Keratinocyte (primary cell): ENCODE measurements at regions not wholly inside any gene's neighbourhood (a gene's known extent, or its start where the extent isn't known, plus 50 kb on each side); places are given as distances from the start of the nearest gene placed in this dataset.

Source experiments
- DNase-seq: peaks from one replicate; pipeline ENCODE4 v3.0.0-alpha.2; 2011; ENCODE audit warnings: low read depth, missing footprints, low spot score
- FAIRE-seq: peaks from 2 replicates; lab custom pipeline; 2011; peaks lifted over from hg19 to GRCh38; lab: Jason Lieb, UNC
- H2AFZ ChIP-seq: 2 replicates; pipeline ENCODE4 v1.6.0; 2012; ENCODE audit warnings: low read length, control low read depth, inconsistent platforms; ENCODE audit not compliant: control insufficient read depth
- H3K27ac ChIP-seq: 2 replicates; pipeline ENCODE4 v1.5.1; 2011; ENCODE audit warnings: low read length; ENCODE audit not compliant: control insufficient read depth, insufficient read depth
- H3K27me3 ChIP-seq: 3 replicates; pipeline ENCODE4 v1.6.0; 2011; ENCODE audit warnings: low read length; ENCODE audit not compliant: control insufficient read depth, insufficient read depth; ENCODE audit errors: extremely low read depth
- H3K36me3 ChIP-seq, 2 experiments: 2 replicates in 1 of 2; 3 replicates in 1 of 2; pipeline ENCODE4 v1.5.1; 2011; ENCODE audit warnings: low read length in 2 of 2, mild to moderate bottlenecking in 1 of 2; ENCODE audit not compliant: control insufficient read depth in 2 of 2, insufficient read depth in 2 of 2; ENCODE audit errors: extremely low read depth in 1 of 2
- H3K4me1 ChIP-seq: 3 replicates; pipeline ENCODE4 v1.5.1; 2011; ENCODE audit warnings: low read length; ENCODE audit not compliant: control insufficient read depth, insufficient read depth; ENCODE audit errors: extremely low read depth
- H3K4me2 ChIP-seq: 3 replicates; pipeline ENCODE4 v1.6.0; 2011; ENCODE audit warnings: low read depth, low read length; ENCODE audit not compliant: control insufficient read depth, insufficient read depth; ENCODE audit errors: extremely low read depth
- H3K4me3 ChIP-seq, 3 experiments: fragments of 200-600 bp in 1 of 3; sonication (generic) in 1 of 3; 2 replicates in 2 of 3; 3 replicates in 1 of 3; pipeline ENCODE4 v1.5.1; 2011 to 2016; ENCODE audit warnings: low read length in 3 of 3, mild to moderate bottlenecking in 3 of 3, control low read depth in 2 of 3, inconsistent platforms in 1 of 3, low read depth in 1 of 3, mixed read lengths in 1 of 3, mixed run types in 1 of 3, moderate library complexity in 1 of 3; ENCODE audit not compliant: control insufficient read depth in 2 of 3, insufficient read depth in 2 of 3; ENCODE audit errors: extremely low read depth in 1 of 3
- H3K79me2 ChIP-seq: 2 replicates; pipeline ENCODE4 v1.6.0; 2012; ENCODE audit warnings: low read length; ENCODE audit not compliant: control insufficient read depth, insufficient read depth
- H3K9ac ChIP-seq: 3 replicates; pipeline ENCODE4 v1.6.0; 2011; ENCODE audit warnings: low read length; ENCODE audit not compliant: control insufficient read depth, insufficient read depth; ENCODE audit errors: extremely low read depth
- H3K9me1 ChIP-seq: 3 replicates; pipeline ENCODE4 v1.6.0; 2011; ENCODE audit warnings: low read length; ENCODE audit not compliant: control insufficient read depth, insufficient read depth; ENCODE audit errors: extremely low read depth
- H3K9me3 ChIP-seq: 2 replicates; pipeline ENCODE4 v1.5.1; 2012; ENCODE audit warnings: low read depth, low read length; ENCODE audit not compliant: control insufficient read depth
- H4K20me1 ChIP-seq: 3 replicates; pipeline ENCODE4 v1.6.0; 2011; ENCODE audit warnings: low read length; ENCODE audit not compliant: control insufficient read depth, insufficient read depth; ENCODE audit errors: extremely low read depth
- EZH2 ChIP-seq: IDR thresholded peaks from one replicate; pipeline ENCODE4 v1.6.1; 2012; ENCODE audit warnings: inconsistent platforms, mild to moderate bottlenecking, low read length, moderate library complexity
- dilution Hi-C: fragments of 300-500 bp; cut with MboI; formaldehyde crosslinking; loops from one replicate; pipeline ENCODE4 v1.7.0; 2020; ENCODE audit warnings: low sequenced_read_pairs; ENCODE audit not compliant: extremely low pct_ligation_motif_present
- TF ChIP-seq, protein P1 (sequence below), 3 experiments: IDR thresholded peaks in 1 of 3; conservative IDR thresholded peaks in 1 of 3; optimal IDR thresholded peaks in 1 of 3; 2 replicates in 2 of 3; 3 replicates in 1 of 3; pipeline versions ENCODE3 to v1.5.1; 2011; ENCODE audit warnings: low read length in 3 of 3, mild to moderate bottlenecking in 3 of 3, moderate library complexity in 2 of 3, control low read depth in 1 of 3, inconsistent platforms in 1 of 3; ENCODE audit not compliant: insufficient read depth in 2 of 3; ENCODE audit errors: extremely low read depth in 1 of 3

DNA sequence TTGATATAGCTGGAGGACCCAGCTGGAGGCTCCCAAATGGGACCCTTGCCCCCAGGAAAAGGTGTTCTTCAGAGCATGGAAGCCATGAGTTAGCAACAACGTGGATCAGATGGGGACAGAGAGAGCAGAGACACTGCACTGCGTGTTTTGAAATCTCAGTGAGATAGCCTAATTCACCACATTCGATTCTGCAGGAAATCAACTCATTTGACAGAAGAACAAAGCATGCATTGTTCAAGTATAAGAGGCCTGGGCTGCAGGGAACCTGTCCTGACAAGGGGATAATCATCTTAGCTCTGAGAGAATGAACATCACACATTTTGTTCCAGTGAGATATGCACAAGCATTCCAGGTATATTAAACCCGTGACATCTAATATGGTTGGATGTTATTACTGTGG lies 450.2 kb downstream of the CDH26 start:
- no peaks in the 10 kb centered on the region for H3K9me3 ChIP-seq
- no peak for FAIRE-seq
- no peaks in the 10 kb centered on the region for H3K27me3 ChIP-seq
- H3K4me1 ChIP-seq: no peaks in the 10 kb centered on the region
- dilution Hi-C loops: no loop called here
- no peak overlapping the region for H3K4me3 ChIP-seq
- H3K36me3 ChIP-seq: no peaks in the 10 kb centered on the region
- H4K20me1 ChIP-seq: no peaks in the 10 kb centered on the region
- no peaks in the 10 kb centered on the region for H3K9me1 ChIP-seq
- no peak for DNase-seq
- no peak overlapping the region for H3K4me2 ChIP-seq
- H2AFZ ChIP-seq: no peak overlapping the region
- H3K27ac ChIP-seq: no peak overlapping the region
- no peak for TF ChIP-seq EZH2
- TF ChIP-seq, protein P1, sequence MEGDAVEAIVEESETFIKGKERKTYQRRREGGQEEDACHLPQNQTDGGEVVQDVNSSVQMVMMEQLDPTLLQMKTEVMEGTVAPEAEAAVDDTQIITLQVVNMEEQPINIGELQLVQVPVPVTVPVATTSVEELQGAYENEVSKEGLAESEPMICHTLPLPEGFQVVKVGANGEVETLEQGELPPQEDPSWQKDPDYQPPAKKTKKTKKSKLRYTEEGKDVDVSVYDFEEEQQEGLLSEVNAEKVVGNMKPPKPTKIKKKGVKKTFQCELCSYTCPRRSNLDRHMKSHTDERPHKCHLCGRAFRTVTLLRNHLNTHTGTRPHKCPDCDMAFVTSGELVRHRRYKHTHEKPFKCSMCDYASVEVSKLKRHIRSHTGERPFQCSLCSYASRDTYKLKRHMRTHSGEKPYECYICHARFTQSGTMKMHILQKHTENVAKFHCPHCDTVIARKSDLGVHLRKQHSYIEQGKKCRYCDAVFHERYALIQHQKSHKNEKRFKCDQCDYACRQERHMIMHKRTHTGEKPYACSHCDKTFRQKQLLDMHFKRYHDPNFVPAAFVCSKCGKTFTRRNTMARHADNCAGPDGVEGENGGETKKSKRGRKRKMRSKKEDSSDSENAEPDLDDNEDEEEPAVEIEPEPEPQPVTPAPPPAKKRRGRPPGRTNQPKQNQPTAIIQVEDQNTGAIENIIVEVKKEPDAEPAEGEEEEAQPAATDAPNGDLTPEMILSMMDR (optimal IDR thresholded peaks at IDR 0.05 in 1 of 3, IDR thresholded peaks at IDR 0.05 in 1 of 3, conservative IDR thresholded peaks at IDR 0.05 in 1 of 3; ENCODE audit: extremely low read depth in 1 of 3, insufficient read depth in 2 of 3, low read length in 3 of 3): no peak
- H3K9ac ChIP-seq: no peak overlapping the region
- H3K79me2 ChIP-seq: no peaks in the 10 kb centered on the region

DNA sequence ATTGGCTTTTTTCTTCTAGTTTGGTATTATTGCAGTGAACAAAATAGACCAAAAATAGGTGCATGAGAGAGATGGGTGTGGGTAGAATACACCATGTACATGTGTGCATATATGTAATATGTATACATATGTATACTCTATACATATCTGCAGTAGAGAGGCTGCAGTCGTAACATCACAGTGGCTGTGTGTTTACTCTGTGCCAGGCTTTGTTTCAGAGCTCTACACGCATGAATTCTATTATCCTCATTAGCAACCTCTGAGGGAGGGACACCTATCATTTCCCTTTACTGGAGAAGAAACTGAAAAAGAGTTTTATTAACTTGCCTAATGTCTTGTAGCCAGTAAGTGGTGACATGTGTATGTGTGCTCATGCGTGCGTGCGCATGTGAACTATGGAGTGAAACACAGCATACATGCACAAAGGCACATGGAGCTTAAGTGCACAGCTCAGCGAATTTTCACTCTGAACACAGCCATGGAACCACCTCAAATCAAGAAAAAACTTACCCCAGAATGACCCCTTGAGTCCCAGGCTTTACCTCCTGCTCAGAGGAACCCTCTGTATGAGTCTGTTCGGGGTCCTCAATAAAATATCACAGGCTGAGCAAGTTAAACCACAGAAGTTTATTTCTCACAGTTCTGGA lies 452.5 kb downstream of the CDH26 start:
- Histone ChIP-seq H3K79me2 (no peaks in the 10 kb centered on the region), H3K4me1 (no peaks in the 10 kb centered on the region), H3K27me3 (no peaks in the 10 kb centered on the region), H3K4me3 (no peak overlapping the region), H4K20me1 (no peaks in the 10 kb centered on the region), H3K9me1 (no peaks in the 10 kb centered on the region), H2AFZ (no peak overlapping the region), H3K9ac (no peak overlapping the region), H3K4me2 (no peak overlapping the region), H3K36me3 (no peaks in the 10 kb centered on the region), H3K27ac (no peak overlapping the region), H3K9me3 (no peaks in the 10 kb centered on the region)
- FAIRE-seq: no peak
- TF ChIP-seq, protein P1 (optimal IDR thresholded peaks at IDR 0.05 in 1 of 3, IDR thresholded peaks at IDR 0.05 in 1 of 3, conservative IDR thresholded peaks at IDR 0.05 in 1 of 3; ENCODE audit: extremely low read depth in 1 of 3, insufficient read depth in 2 of 3, low read length in 3 of 3): no peak
- no peak for TF ChIP-seq EZH2
- DNase-seq: no peak
- dilution Hi-C loops: no loop called here
